ENCODE measurements at regions not wholly inside any gene's neighbourhood (a gene's known extent, or its start where the extent isn't known, plus 50 kb on each side); places are given as distances from the start of the nearest gene placed in this dataset.

- TF ChIP-seq POLR2A (IDR thresholded peaks at IDR 0.05; ENCODE audit: low read depth, low read length) = no peak
- TF ChIP-seq, protein P1, sequence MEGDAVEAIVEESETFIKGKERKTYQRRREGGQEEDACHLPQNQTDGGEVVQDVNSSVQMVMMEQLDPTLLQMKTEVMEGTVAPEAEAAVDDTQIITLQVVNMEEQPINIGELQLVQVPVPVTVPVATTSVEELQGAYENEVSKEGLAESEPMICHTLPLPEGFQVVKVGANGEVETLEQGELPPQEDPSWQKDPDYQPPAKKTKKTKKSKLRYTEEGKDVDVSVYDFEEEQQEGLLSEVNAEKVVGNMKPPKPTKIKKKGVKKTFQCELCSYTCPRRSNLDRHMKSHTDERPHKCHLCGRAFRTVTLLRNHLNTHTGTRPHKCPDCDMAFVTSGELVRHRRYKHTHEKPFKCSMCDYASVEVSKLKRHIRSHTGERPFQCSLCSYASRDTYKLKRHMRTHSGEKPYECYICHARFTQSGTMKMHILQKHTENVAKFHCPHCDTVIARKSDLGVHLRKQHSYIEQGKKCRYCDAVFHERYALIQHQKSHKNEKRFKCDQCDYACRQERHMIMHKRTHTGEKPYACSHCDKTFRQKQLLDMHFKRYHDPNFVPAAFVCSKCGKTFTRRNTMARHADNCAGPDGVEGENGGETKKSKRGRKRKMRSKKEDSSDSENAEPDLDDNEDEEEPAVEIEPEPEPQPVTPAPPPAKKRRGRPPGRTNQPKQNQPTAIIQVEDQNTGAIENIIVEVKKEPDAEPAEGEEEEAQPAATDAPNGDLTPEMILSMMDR (conservative IDR thresholded peaks at IDR 0.05; ENCODE audit: low read depth, low read length) = no peak
- no peak for TF ChIP-seq CEBPB (IDR thresholded peaks at IDR 0.05; ENCODE audit: low read depth, low read length)
- no peak for TF ChIP-seq MAFK (IDR thresholded peaks at IDR 0.05; ENCODE audit: low read depth, low read length)
- TF ChIP-seq FOS (IDR thresholded peaks at IDR 0.05; ENCODE audit: low read depth, low read length) = no peak
- TF ChIP-seq RAD21 (IDR thresholded peaks at IDR 0.05; ENCODE audit: low read length) = no peak
Measured at GRCh38 chr15:87575896-87576473, 680.6 kb downstream of the NTRK3 start.
